HG02642 (cell line): ENCODE measurements at regions not wholly inside any gene's neighbourhood (a gene's known extent, or its start where the extent isn't known, plus 50 kb on each side); places are given as distances from the start of the nearest gene placed in this dataset.
"Not testable (repeated sequence)": the region's sequence is repeated elsewhere in the genome, so short reads cannot be mapped to it uniquely, and the experiment has no call there.

Experiments used
- ATAC-seq: cut with Tn5 transposase; IDR thresholded peaks from one replicate; pipeline ENCODE4 v1.9.1; 2021; ENCODE audit warnings: mild to moderate bottlenecking; ENCODE audit not compliant: unreplicated experiment, poor library complexity

GRCh38 chr4:159029481-159029880, 73.4 kb upstream of the RAPGEF2 start:
- no peak for ATAC-seq

GRCh38 chr4:159030297-159030696, 72.6 kb upstream of the RAPGEF2 start:
- ATAC-seq = not testable (repeated sequence)

- ATAC-seq = peak; percentile 57
These were observed 67.3 kb upstream of the RAPGEF2 start for GRCh38 chr4:159035570-159035969.

GRCh38 chr4:159038536-159038935, 64.3 kb upstream of the RAPGEF2 start:
- ATAC-seq = no peak

- ATAC-seq = no peak
These were observed 61.5 kb upstream of the RAPGEF2 start for GRCh38 chr4:159041054-159042034.

GRCh38 chr4:159042097-159042605, 60.7 kb upstream of the RAPGEF2 start:
- no peak for ATAC-seq

- no peak for ATAC-seq
These were observed 60.0 kb upstream of the RAPGEF2 start for GRCh38 chr4:159042868-159043267.

GRCh38 chr4:159043861-159044260, 59.0 kb upstream of the RAPGEF2 start:
- ATAC-seq = no peak

GRCh38 chr4:159045321-159045720, 57.6 kb upstream of the RAPGEF2 start:
- ATAC-seq = no peak

GRCh38 chr4:159046683-159047082, 56.2 kb upstream of the RAPGEF2 start:
- no peak for ATAC-seq

GRCh38 chr4:159047478-159048165, 55.3 kb upstream of the RAPGEF2 start:
- ATAC-seq = no peak

- ATAC-seq = no peak
These were observed 54.6 kb upstream of the RAPGEF2 start for GRCh38 chr4:159048166-159048886.

GRCh38 chr4:159049780-159050375, 53.0 kb upstream of the RAPGEF2 start:
- ATAC-seq = no peak

- ATAC-seq = peak; percentile 87
These were observed 51.4 kb upstream of the RAPGEF2 start for GRCh38 chr4:159051245-159052071.

GRCh38 chr4:159052315-159052714, 50.6 kb upstream of the RAPGEF2 start:
- peak; percentile 61 for ATAC-seq
